Smooth muscle cell (in vitro differentiated cells): ENCODE measurements at regions not wholly inside any gene's neighbourhood (a gene's known extent, or its start where the extent isn't known, plus 50 kb on each side); places are given as distances from the start of the nearest gene placed in this dataset.

Source experiments
- DNase-seq: peaks from one replicate; lab custom pipeline; 2025; ENCODE audit not compliant: unreplicated experiment; lab: John Stamatoyannopoulos, UW
- H2AFZ ChIP-seq: fragments of 200-600 bp; sonication (generic); 2 replicates; pipeline ENCODE4 v1.6.0; 2016; ENCODE audit warnings: antibody characterized with exemption, low read depth, mild to moderate bottlenecking
- H3F3A ChIP-seq: fragments of 200-600 bp; sonication (generic); 2 replicates; pipeline ENCODE4 v1.6.0; 2017; ENCODE audit warnings: antibody characterized with exemption, low read depth
- H3K27ac ChIP-seq: fragments of 200-600 bp; sonication (generic); 2 replicates; pipeline ENCODE4 v1.5.1; 2016; ENCODE audit warnings: low read depth, mild to moderate bottlenecking
- H3K27me3 ChIP-seq: fragments of 200-600 bp; sonication (generic); 2 replicates; pipeline ENCODE4 v1.6.1; 2016; ENCODE audit warnings: low read depth, mild to moderate bottlenecking
- H3K36me3 ChIP-seq: fragments of 200-600 bp; sonication (generic); 2 replicates; pipeline ENCODE4 v1.5.1; 2016; ENCODE audit warnings: low read depth
- H3K4me1 ChIP-seq: fragments of 200-600 bp; sonication (generic); 2 replicates; pipeline ENCODE4 v1.5.1; 2016; ENCODE audit warnings: low read depth
- H3K4me2 ChIP-seq: fragments of 200-600 bp; sonication (generic); 2 replicates; pipeline ENCODE4 v1.6.0; 2016; ENCODE audit warnings: mild to moderate bottlenecking
- H3K4me3 ChIP-seq: fragments of 200-600 bp; sonication (generic); 2 replicates; pipeline ENCODE4 v1.5.1; 2016; ENCODE audit warnings: mild to moderate bottlenecking
- H3K79me2 ChIP-seq: fragments of 200-600 bp; sonication (generic); 2 replicates; pipeline ENCODE4 v1.6.0; 2016; ENCODE audit warnings: low read depth, mild to moderate bottlenecking
- H3K9ac ChIP-seq: fragments of 200-600 bp; sonication (generic); 2 replicates; pipeline ENCODE4 v1.6.0; 2016; ENCODE audit warnings: low read depth
- H3K9me3 ChIP-seq: fragments of 200-600 bp; sonication (generic); replicated peaks from 2 replicates; pipeline ENCODE4 v1.5.1; 2016; ENCODE audit warnings: low read depth
- H4K20me1 ChIP-seq: fragments of 200-600 bp; sonication (generic); 2 replicates; pipeline ENCODE4 v1.6.0; 2016; ENCODE audit warnings: low read depth
- WGBS: methylation state at CpG from one replicate; pipeline ENCODE4 v1.1.7; 2016; ENCODE audit warnings: low lambda C conversion rate; 5-methylcytosine and 5-hydroxymethylcytosine counted together
- TF ChIP-seq, protein P1 (sequence below): fragments of 200-600 bp; sonication (generic); IDR thresholded peaks from 2 replicates; pipeline ENCODE4 v1.5.1; 2017; ENCODE audit warnings: borderline replicate concordance, mild to moderate bottlenecking, antibody characterized with exemption; ENCODE audit not compliant: insufficient read depth, poor library complexity, severe bottlenecking

DNA sequence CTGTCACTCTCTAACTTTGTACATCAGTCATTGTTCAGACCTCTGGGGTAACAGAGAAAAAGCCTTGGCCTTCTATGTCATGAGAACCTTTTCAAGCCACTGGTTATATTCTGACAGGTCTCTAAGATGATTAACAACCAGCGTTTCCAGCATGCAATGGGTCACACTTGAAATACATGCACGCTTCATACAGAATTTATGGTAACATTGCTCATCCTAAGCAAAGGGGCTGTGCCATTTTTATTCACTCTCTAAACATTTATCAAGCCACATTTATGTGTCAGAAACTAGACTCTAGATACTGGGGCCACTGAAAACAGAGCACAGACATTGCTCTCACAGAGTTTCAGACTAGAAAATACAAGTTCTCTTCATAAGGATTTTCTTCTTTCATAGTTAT lies 501.4 kb upstream of the DAB1 start:
- Histone ChIP-seq H3K4me3 (no peak overlapping the region), H3K9me3 (no peaks in the 10 kb centered on the region), H3F3A (no peaks in the 10 kb centered on the region), H3K79me2 (no peaks in the 10 kb centered on the region), H3K27ac (no peak overlapping the region), H3K4me1 (no peaks in the 10 kb centered on the region), H3K4me2 (no peak overlapping the region), H3K27me3 (peaks cover 7% of the 10 kb centered on the region), H3K36me3 (no peaks in the 10 kb centered on the region), H2AFZ (no peak overlapping the region), H3K9ac (no peak overlapping the region), H4K20me1 (no peaks in the 10 kb centered on the region)
- TF ChIP-seq, protein P1, sequence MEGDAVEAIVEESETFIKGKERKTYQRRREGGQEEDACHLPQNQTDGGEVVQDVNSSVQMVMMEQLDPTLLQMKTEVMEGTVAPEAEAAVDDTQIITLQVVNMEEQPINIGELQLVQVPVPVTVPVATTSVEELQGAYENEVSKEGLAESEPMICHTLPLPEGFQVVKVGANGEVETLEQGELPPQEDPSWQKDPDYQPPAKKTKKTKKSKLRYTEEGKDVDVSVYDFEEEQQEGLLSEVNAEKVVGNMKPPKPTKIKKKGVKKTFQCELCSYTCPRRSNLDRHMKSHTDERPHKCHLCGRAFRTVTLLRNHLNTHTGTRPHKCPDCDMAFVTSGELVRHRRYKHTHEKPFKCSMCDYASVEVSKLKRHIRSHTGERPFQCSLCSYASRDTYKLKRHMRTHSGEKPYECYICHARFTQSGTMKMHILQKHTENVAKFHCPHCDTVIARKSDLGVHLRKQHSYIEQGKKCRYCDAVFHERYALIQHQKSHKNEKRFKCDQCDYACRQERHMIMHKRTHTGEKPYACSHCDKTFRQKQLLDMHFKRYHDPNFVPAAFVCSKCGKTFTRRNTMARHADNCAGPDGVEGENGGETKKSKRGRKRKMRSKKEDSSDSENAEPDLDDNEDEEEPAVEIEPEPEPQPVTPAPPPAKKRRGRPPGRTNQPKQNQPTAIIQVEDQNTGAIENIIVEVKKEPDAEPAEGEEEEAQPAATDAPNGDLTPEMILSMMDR, result no peak
- DNase-seq, result no peak
- 98% methylated on average over 2 of the region's 2 CpGs for WGBS

DNA sequence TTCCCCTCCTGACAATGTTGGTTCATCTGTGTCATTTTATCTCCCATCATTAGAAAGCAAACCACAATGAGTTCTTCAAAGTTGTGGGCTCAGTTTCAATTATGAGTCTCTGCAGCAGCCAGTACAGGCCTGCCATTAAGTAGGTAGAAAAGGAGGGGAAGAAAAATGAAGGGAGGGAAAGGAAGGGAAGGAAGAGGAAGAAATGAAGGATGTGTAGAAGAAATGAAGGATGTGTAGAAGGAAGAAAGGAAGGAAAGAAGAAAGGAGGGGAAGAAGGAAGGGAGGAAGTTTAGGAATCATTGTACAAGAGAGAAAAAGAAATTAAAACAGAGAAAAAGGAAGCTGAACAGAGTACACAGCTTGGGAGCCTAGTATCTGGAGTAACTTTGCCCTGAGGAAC lies 498.3 kb upstream of the DAB1 start:
- TF ChIP-seq, protein P1, result no peak
- Histone ChIP-seq H2AFZ (no peak overlapping the region), H3K4me2 (no peak overlapping the region), H3K79me2 (no peaks in the 10 kb centered on the region), H4K20me1 (no peaks in the 10 kb centered on the region), H3K4me3 (no peak overlapping the region), H3K9me3 (no peaks in the 10 kb centered on the region), H3K27me3 (no peaks in the 10 kb centered on the region), H3K4me1 (no peaks in the 10 kb centered on the region), H3K9ac (no peak overlapping the region), H3K27ac (no peak overlapping the region), H3F3A (no peaks in the 10 kb centered on the region), H3K36me3 (no peaks in the 10 kb centered on the region)
- no peak for DNase-seq

DNA sequence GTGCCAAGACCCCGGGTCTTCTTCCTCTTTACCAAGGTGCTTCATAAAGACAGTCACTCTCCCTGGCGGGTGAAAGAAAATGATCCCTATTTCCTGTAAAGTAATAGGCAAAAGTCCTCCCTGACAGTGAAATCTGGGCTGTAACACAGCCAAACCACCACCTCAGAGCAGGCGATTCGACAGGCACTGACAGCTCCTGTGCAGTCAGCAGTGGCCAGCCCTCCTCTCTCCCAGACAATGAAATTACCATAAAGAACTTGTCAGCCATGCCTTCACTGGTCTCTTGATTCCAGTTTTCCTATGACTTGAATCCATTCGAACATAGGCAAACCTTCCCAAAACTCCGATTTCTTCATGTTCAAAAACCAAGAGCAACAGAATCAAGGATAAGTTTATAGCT lies 492.2 kb upstream of the DAB1 start:
- 91% methylated on average over 6 of the region's 6 CpGs for WGBS
- H3K27ac ChIP-seq, result no peak overlapping the region
- H4K20me1 ChIP-seq, result no peaks in the 10 kb centered on the region
- H3K9ac ChIP-seq, result no peak overlapping the region
- H3K79me2 ChIP-seq, result no peaks in the 10 kb centered on the region
- H3K27me3 ChIP-seq, result no peaks in the 10 kb centered on the region
- H3K4me2 ChIP-seq, result no peak overlapping the region
- no peaks in the 10 kb centered on the region for H3K4me1 ChIP-seq
- H3K36me3 ChIP-seq, result no peaks in the 10 kb centered on the region
- H3K9me3 ChIP-seq, result no peaks in the 10 kb centered on the region
- TF ChIP-seq, protein P1, result no peak
- no peak overlapping the region for H2AFZ ChIP-seq
- DNase-seq, result no peak
- no peak overlapping the region for H3K4me3 ChIP-seq
- no peaks in the 10 kb centered on the region for H3F3A ChIP-seq

DNA sequence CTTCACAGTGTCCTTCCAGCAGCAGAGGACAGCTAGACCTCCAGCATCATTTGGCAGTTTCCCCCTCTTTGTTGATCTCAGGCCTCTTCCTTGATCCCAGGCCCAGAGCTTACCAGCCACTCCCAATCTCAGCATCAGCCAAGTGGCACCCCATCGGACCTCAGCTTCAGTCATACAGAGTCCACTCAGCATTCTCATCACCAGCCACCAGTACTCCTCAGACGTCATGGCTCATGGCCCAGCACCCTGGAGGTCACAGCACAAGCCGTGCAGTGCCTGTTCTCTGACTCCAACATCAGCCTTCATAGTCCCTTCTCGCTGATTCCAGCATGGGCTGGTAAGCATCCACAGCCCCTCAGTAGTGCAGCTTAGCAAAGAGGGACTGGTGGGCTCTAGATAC lies 487.6 kb upstream of the DAB1 start:
- H3K9me3 ChIP-seq, result no peaks in the 10 kb centered on the region
- 83% methylated on average over 4 of the region's 4 CpGs for WGBS
- no peak overlapping the region for H2AFZ ChIP-seq
- TF ChIP-seq, protein P1, result no peak
- no peak overlapping the region for H3K27ac ChIP-seq
- no peak overlapping the region for H3K4me3 ChIP-seq
- no peak overlapping the region for H3K9ac ChIP-seq
- H3K27me3 ChIP-seq, result no peaks in the 10 kb centered on the region
- H3K36me3 ChIP-seq, result no peaks in the 10 kb centered on the region
- H4K20me1 ChIP-seq, result no peaks in the 10 kb centered on the region
- H3K4me2 ChIP-seq, result no peak overlapping the region
- H3K79me2 ChIP-seq, result no peaks in the 10 kb centered on the region
- DNase-seq, result no peak
- H3K4me1 ChIP-seq, result no peaks in the 10 kb centered on the region
- H3F3A ChIP-seq, result no peaks in the 10 kb centered on the region
